ENCODE measurements at regions not wholly inside any gene's neighbourhood (a gene's known extent, or its start where the extent isn't known, plus 50 kb on each side); places are given as distances from the start of the nearest gene placed in this dataset.

DNA sequence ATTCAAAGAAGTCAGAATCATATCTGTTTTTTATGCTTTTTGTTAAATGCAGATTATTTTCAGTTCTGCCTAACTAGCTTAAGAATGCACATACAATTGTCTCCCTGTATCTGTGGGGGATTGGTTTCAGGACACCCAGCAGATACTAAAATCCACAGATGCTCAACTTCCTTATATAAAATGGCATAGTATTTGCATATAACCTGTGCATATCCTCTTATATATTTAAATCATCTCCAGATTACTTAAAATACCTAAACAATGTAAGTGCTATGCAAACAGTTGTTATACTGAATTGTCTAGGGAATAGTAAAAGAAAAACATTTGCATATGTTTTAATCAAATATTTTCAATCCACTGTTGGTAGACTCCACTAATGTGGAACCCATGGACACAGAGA is 279.4 kb downstream of the TMA16 start:
- Histone ChIP-seq H3K36me3 (ENCODE audit: insufficient read depth, insufficient read length, low read length) (no peaks in the 10 kb centered on the region), H3K4me1 (ENCODE audit: insufficient read depth, insufficient read length) (no peaks in the 10 kb centered on the region), H3K9ac (ENCODE audit: insufficient read length, low read depth) (no peak overlapping the region), H3K27me3 (ENCODE audit: insufficient read depth, insufficient read length) (no peaks in the 10 kb centered on the region), H3K4me3 (ENCODE audit: insufficient read length, low read depth) (no peak overlapping the region), H3K9me3 (ENCODE audit: insufficient read depth, low read length) (no peaks in the 10 kb centered on the region)
- TF ChIP-seq SUZ12 (IDR thresholded peaks at IDR 0.05; ENCODE audit: extremely low read depth, insufficient read depth, insufficient read length) (no peak), ZNF274 (IDR thresholded peaks at IDR 0.05; ENCODE audit: low read depth, low read length) (no peak), YY1 (IDR thresholded peaks at IDR 0.05; ENCODE audit: insufficient read depth, insufficient read length) (no peak)
- DNase-seq (ENCODE audit: low read depth, low spot score): no peak

DNA sequence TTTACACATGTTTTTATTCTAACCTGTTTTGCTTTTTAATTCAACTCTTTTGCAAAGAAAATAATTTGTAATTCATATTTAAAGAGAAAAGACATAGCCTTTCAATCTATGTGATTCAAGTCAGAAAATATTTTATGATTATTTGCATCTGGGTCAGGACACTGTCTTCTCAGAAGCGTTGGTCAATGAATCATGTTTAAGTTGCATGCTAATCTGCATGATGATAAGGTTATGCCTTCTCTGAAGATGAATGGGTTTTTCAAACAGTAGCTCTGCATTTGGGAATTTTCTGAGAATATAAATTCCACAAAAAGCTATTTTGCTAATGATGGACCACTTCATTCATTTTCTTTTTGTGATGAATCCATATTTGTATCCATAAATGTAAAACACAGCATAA is 282.5 kb downstream of the TMA16 start:
- TF ChIP-seq ZNF274 (IDR thresholded peaks at IDR 0.05; ENCODE audit: low read depth, low read length): no peak
- no peak for TF ChIP-seq YY1 (IDR thresholded peaks at IDR 0.05; ENCODE audit: insufficient read depth, insufficient read length)
- TF ChIP-seq SUZ12 (IDR thresholded peaks at IDR 0.05; ENCODE audit: extremely low read depth, insufficient read depth, insufficient read length): no peak
- no peak overlapping the region for H3K4me3 ChIP-seq (ENCODE audit: insufficient read length, low read depth)
- H3K9ac ChIP-seq (ENCODE audit: insufficient read length, low read depth): no peak overlapping the region
- H3K9me3 ChIP-seq (ENCODE audit: insufficient read depth, low read length): no peaks in the 10 kb centered on the region
- no peaks in the 10 kb centered on the region for H3K4me1 ChIP-seq (ENCODE audit: insufficient read depth, insufficient read length)
- DNase-seq (ENCODE audit: low read depth, low spot score): no peak
- H3K36me3 ChIP-seq (ENCODE audit: insufficient read depth, insufficient read length, low read length): no peaks in the 10 kb centered on the region
- H3K27me3 ChIP-seq (ENCODE audit: insufficient read depth, insufficient read length): no peaks in the 10 kb centered on the region

DNA sequence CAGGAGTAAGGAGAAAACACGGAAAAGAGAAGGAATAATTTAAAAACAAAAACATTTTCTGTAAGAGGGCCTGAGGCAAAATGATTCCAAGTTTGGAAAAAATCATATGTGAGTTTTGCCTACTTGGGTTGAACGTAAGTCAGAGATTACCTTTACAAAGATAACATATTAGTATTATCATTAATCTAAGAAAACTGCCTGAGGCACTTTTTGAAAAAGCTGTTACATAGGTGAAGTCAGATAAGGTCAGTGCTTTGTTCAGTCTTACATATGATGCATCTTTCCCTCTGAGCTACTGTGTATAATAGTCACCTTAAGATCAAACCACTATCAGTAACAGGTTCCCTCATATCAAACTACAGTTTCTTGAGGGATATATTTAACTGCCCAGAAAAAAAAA is 287.2 kb downstream of the TMA16 start:
- no peak for DNase-seq (ENCODE audit: low read depth, low spot score)
- no peak overlapping the region for H3K9ac ChIP-seq (ENCODE audit: insufficient read length, low read depth)
- H3K4me1 ChIP-seq (ENCODE audit: insufficient read depth, insufficient read length): no peaks in the 10 kb centered on the region
- H3K9me3 ChIP-seq (ENCODE audit: insufficient read depth, low read length): no peaks in the 10 kb centered on the region
- H3K27me3 ChIP-seq (ENCODE audit: insufficient read depth, insufficient read length): no peaks in the 10 kb centered on the region
- no peaks in the 10 kb centered on the region for H3K36me3 ChIP-seq (ENCODE audit: insufficient read depth, insufficient read length, low read length)
- no peak for TF ChIP-seq ZNF274 (IDR thresholded peaks at IDR 0.05; ENCODE audit: low read depth, low read length)
- TF ChIP-seq YY1 (IDR thresholded peaks at IDR 0.05; ENCODE audit: insufficient read depth, insufficient read length): no peak
- no peak for TF ChIP-seq SUZ12 (IDR thresholded peaks at IDR 0.05; ENCODE audit: extremely low read depth, insufficient read depth, insufficient read length)
- no peak overlapping the region for H3K4me3 ChIP-seq (ENCODE audit: insufficient read length, low read depth)

DNA sequence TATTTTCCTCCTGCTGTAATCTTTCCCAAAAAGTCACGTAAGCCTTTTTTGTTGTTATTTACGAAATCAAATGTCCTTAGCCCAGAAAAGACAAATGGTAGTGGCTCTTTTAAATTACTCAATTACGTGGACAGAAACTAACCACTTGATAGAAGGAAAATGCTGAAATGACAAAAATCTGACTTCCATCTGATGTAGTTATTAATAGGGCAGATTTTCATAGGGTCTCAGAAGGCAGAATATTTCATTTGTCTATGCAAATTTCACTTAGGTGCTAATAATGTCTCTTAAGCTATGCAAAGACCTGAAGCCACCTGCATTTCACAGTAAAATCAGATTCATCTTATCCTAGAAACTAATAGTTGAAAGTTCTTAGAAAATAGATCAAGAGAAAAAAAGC is 295.7 kb downstream of the TMA16 start:
- no peaks in the 10 kb centered on the region for H3K9me3 ChIP-seq (ENCODE audit: insufficient read depth, low read length)
- TF ChIP-seq SUZ12 (IDR thresholded peaks at IDR 0.05; ENCODE audit: extremely low read depth, insufficient read depth, insufficient read length): no peak
- no peak for TF ChIP-seq ZNF274 (IDR thresholded peaks at IDR 0.05; ENCODE audit: low read depth, low read length)
- TF ChIP-seq YY1 (IDR thresholded peaks at IDR 0.05; ENCODE audit: insufficient read depth, insufficient read length): no peak
- no peaks in the 10 kb centered on the region for H3K27me3 ChIP-seq (ENCODE audit: insufficient read depth, insufficient read length)
- no peak overlapping the region for H3K9ac ChIP-seq (ENCODE audit: insufficient read length, low read depth)
- DNase-seq (ENCODE audit: low read depth, low spot score): no peak
- H3K4me3 ChIP-seq (ENCODE audit: insufficient read length, low read depth): no peak overlapping the region
- H3K4me1 ChIP-seq (ENCODE audit: insufficient read depth, insufficient read length): no peaks in the 10 kb centered on the region
- no peaks in the 10 kb centered on the region for H3K36me3 ChIP-seq (ENCODE audit: insufficient read depth, insufficient read length, low read length)

DNA sequence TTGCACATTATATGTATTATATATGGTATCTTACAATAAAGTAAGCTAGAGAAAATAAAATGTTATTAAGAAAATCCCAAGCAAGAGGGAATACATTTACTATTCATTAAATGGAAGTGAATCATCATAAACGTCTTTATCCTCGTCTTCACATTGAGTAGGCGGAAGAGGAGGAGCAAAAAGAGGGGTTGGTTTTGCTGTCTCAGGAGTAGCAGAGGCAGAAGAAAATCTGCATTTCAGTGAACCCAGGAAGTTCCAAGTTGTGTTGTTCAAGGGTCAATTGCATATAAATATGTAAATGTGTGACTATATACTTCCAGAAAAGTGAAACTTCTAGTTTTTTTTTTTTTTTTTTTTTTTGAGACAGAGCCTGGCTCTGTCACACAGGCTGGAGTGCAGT is 301.4 kb downstream of the TMA16 start:
- DNase-seq (ENCODE audit: low read depth, low spot score): no peak
- Histone ChIP-seq H3K4me1 (ENCODE audit: insufficient read depth, insufficient read length) (no peaks in the 10 kb centered on the region), H3K27me3 (ENCODE audit: insufficient read depth, insufficient read length) (no peaks in the 10 kb centered on the region), H3K36me3 (ENCODE audit: insufficient read depth, insufficient read length, low read length) (no peaks in the 10 kb centered on the region), H3K9me3 (ENCODE audit: insufficient read depth, low read length) (no peaks in the 10 kb centered on the region), H3K9ac (ENCODE audit: insufficient read length, low read depth) (no peak overlapping the region), H3K4me3 (ENCODE audit: insufficient read length, low read depth) (no peak overlapping the region)
- TF ChIP-seq SUZ12 (IDR thresholded peaks at IDR 0.05; ENCODE audit: extremely low read depth, insufficient read depth, insufficient read length) (no peak), ZNF274 (IDR thresholded peaks at IDR 0.05; ENCODE audit: low read depth, low read length) (no peak), YY1 (IDR thresholded peaks at IDR 0.05; ENCODE audit: insufficient read depth, insufficient read length) (no peak)

DNA sequence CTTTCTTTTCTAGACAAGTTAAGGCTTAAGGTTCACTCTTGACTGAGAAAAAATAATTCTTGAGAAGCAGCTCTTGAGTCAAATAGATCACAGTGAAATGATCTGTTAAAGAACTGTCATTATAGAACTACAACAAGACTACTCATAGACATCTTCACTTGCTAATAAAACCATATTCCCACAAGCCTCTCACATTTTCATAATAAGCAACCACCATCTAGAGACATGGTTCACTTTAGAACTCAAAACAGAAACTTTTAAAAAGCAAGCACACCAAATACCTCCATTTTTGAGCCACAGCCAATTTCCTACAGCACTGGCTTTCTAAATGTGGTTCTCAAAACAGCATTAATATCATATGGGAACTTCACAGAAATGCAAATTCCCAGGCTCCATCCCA is 309.5 kb downstream of the TMA16 start:
- DNase-seq (ENCODE audit: low read depth, low spot score): no peak
- H3K9ac ChIP-seq (ENCODE audit: insufficient read length, low read depth): no peak overlapping the region

DNA sequence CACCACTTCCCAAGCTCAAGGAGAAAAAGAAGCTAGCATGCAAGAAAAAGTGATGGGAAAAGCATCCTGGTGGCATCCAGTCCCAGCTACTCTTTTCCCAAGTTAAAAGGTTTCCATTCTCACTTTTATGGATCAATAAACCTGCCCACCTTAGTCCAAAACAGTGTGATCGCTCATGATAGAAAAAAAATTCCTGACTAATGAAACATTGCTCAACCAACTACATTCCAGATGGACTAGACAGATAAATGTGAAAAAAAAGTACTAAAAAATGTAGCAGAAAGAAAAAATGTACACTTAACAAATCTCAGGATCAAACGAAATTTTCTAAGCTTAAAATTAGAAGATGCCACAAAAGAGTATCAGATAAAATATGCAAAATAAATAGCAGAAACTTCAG is 312.2 kb downstream of the TMA16 start:
- DNase-seq (ENCODE audit: low read depth, low spot score): no peak
- H3K9ac ChIP-seq (ENCODE audit: insufficient read length, low read depth): no peak overlapping the region
- H3K36me3 ChIP-seq (ENCODE audit: insufficient read depth, insufficient read length, low read length): no peaks in the 10 kb centered on the region
- no peaks in the 10 kb centered on the region for H3K27me3 ChIP-seq (ENCODE audit: insufficient read depth, insufficient read length)
- TF ChIP-seq ZNF274 (IDR thresholded peaks at IDR 0.05; ENCODE audit: low read depth, low read length): no peak
- no peak for TF ChIP-seq SUZ12 (IDR thresholded peaks at IDR 0.05; ENCODE audit: extremely low read depth, insufficient read depth, insufficient read length)
- no peak for TF ChIP-seq YY1 (IDR thresholded peaks at IDR 0.05; ENCODE audit: insufficient read depth, insufficient read length)
- H3K4me3 ChIP-seq (ENCODE audit: insufficient read length, low read depth): no peak overlapping the region
- H3K4me1 ChIP-seq (ENCODE audit: insufficient read depth, insufficient read length): no peaks in the 10 kb centered on the region
- H3K9me3 ChIP-seq (ENCODE audit: insufficient read depth, low read length): no peaks in the 10 kb centered on the region

More for the DNA sequence above, 309.5 kb downstream of the TMA16 start:
- no peak overlapping the region for H3K4me3 ChIP-seq (ENCODE audit: insufficient read length, low read depth)
- H3K36me3 ChIP-seq (ENCODE audit: insufficient read depth, insufficient read length, low read length): no peaks in the 10 kb centered on the region
- no peaks in the 10 kb centered on the region for H3K27me3 ChIP-seq (ENCODE audit: insufficient read depth, insufficient read length)
- H3K9me3 ChIP-seq (ENCODE audit: insufficient read depth, low read length): no peaks in the 10 kb centered on the region
- TF ChIP-seq SUZ12 (IDR thresholded peaks at IDR 0.05; ENCODE audit: extremely low read depth, insufficient read depth, insufficient read length) (no peak), ZNF274 (IDR thresholded peaks at IDR 0.05; ENCODE audit: low read depth, low read length) (no peak), YY1 (IDR thresholded peaks at IDR 0.05; ENCODE audit: insufficient read depth, insufficient read length) (no peak)
- no peaks in the 10 kb centered on the region for H3K4me1 ChIP-seq (ENCODE audit: insufficient read depth, insufficient read length)

DNA sequence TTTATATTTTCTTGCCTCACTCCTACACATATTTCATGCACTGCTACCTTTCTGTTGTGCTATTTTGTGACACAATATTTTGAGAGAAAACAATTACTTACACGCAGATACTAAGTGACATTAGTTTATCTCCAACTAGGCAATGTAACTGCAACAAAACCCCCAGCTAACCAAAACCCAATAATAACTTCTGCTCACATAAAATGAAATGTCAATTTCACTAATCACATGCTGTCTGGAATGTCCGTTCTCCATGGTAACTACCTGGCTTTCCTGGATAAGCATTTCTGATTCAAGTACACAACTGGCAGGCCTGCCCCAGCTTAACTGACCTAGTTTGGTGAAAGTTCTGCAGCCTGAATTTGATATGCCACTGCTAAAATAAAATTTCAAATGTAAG is 313.5 kb downstream of the TMA16 start:
- no peak for TF ChIP-seq SUZ12 (IDR thresholded peaks at IDR 0.05; ENCODE audit: extremely low read depth, insufficient read depth, insufficient read length)
- no peak for TF ChIP-seq ZNF274 (IDR thresholded peaks at IDR 0.05; ENCODE audit: low read depth, low read length)
- TF ChIP-seq YY1 (IDR thresholded peaks at IDR 0.05; ENCODE audit: insufficient read depth, insufficient read length): no peak
- Histone ChIP-seq H3K27me3 (ENCODE audit: insufficient read depth, insufficient read length) (no peaks in the 10 kb centered on the region), H3K9me3 (ENCODE audit: insufficient read depth, low read length) (no peaks in the 10 kb centered on the region), H3K4me1 (ENCODE audit: insufficient read depth, insufficient read length) (no peaks in the 10 kb centered on the region), H3K36me3 (ENCODE audit: insufficient read depth, insufficient read length, low read length) (no peaks in the 10 kb centered on the region), H3K4me3 (ENCODE audit: insufficient read length, low read depth) (no peak overlapping the region), H3K9ac (ENCODE audit: insufficient read length, low read depth) (no peak overlapping the region)
- DNase-seq (ENCODE audit: low read depth, low spot score): no peak

Measured in NT2/D1 (cell line).